DND-41 (cell line): ENCODE measurements at regions not wholly inside any gene's neighbourhood (a gene's known extent, or its start where the extent isn't known, plus 50 kb on each side); places are given as distances from the start of the nearest gene placed in this dataset.

Experiments
- CTCF ChIP-seq: IDR thresholded peaks from 2 replicates; pipeline ENCODE4 v1.5.1; 2012; ENCODE audit warnings: borderline replicate concordance, low read length, moderate library complexity, mild to moderate bottlenecking; ENCODE audit not compliant: poor library complexity, severe bottlenecking; ENCODE audit errors: extremely low read depth
- EZH2 ChIP-seq: IDR thresholded peaks from 3 replicates; pipeline ENCODE4 v1.6.1; 2012; ENCODE audit warnings: borderline replicate concordance, low read depth, mild to moderate bottlenecking, moderate library complexity, low read length, inconsistent platforms; ENCODE audit not compliant: severe bottlenecking

DNA sequence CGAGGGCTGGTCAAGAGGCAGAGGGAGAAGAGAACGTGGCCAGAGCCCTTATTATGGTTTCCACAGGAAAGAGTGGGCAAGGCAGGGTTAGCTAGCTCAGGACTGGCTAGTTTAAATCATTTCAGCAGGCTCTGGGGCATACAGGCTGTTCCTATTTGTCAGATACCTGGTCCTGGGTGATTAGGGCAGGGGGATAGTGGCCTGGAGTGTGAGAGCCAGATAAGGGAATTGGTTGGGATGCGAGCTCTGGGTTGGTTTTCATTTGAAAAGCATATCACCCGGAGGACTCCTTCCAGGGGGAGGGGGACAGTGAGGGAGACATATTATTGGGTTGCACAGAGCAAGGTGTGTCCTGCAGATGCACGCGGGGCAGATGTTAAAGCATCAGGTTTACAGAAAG, 75.3 kb upstream of the CLDN10 start:
- no peak for TF ChIP-seq CTCF
- TF ChIP-seq EZH2: no peak
